ENCODE measurements at regions not wholly inside any gene's neighbourhood (a gene's known extent, or its start where the extent isn't known, plus 50 kb on each side); places are given as distances from the start of the nearest gene placed in this dataset.
"Not testable (repeated sequence)": the region's sequence is repeated elsewhere in the genome, so short reads cannot be mapped to it uniquely, and the experiment has no call there.

DNA sequence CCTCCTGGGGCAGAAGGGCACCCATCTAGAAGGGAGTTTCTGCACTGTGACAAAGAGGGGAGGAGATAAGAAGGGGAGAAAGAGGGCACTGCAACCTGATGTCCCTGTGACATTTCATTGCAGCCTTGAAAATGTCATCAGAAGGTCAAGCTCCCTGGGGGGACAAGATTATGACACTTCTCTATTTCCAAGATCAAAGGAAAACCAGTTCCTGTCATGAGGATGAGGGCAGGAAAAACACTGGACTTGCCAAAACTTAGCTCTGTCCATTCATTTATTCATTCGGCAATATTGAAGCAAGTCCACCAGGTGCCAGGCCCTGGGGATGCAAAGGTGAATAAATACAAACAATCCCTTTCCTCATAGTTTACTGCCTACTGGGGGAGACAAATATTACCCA is 138.4 kb upstream of the CDKN3 start:
- DNase-seq, result no peak

DNA sequence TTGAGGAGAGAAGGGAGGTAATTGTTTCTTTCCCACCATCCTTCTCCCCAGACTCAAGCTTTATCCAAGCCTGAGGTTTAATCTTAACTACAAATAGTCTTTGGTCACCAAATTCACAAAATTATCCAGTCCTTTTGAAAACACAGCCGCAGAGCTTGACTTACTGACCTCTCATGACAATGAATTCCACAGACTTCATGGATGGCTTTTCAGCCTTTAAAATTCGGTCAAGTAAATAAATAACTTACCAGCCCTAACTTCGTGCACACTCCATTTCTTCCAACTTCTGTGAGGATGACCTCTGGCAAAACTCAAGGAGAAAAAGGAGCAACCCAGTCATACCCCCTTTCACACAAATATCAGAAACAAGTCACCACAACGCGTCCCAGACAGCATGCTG is 137.0 kb upstream of the CDKN3 start:
- DNase-seq, result no peak

DNA sequence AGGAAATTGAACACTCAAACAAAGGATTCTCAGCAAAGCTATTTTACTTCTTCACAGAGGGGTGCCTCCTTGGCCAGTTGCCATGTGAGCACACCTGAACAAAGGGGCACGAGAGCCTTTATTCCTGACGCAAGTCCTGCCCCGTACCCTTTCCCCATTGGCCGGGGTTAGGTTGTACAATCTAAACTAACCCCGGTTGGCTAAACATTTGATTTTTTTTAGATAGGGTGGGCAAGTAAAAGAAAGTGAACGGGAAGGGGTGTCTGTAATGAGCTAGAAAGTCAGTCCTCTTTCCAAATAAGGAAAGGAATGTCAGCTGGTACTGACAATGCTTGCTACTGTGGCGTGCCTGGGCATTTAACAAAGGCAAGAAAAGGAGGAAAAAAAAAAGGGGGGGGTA is 135.5 kb upstream of the CDKN3 start:
- no peak for DNase-seq

DNA sequence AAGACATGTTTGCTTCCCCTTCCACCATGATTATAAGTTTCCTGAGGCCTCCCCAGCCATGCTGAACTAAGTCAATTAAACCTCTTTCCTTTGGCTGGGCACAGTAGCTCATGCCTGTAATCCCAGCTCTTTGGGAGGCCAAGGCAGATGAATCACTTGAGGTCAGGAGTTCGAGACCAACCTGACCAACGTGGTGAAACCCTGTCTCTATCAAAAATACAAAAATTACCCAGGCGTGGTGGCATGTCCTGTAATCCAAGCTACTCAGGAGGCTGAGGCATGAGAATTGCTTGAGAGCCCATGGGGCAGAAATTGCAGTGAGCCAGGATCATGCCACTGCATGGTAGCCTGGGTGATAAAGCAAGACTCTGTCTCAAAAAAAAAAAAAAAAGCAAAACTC is 130.2 kb upstream of the CDKN3 start:
- not testable (repeated sequence) for DNase-seq

DNA sequence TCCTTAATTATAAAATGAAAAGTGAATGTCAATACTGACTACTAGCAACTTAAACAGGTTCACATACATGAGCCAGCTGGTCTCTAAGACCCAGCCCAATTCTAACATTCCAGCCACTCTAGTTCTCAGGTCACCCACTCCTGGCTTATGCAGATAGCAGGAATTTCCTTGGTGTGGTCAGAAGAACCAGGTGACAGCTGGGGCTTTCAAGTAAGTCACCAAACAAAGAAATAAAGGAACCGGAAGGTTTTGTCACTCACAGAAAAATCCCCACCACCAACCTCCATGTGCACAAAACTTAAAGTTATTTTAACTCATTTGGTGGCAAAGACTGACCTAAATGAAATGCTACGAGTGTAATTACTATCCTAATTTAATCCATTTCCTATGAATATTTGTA is 129.6 kb upstream of the CDKN3 start:
- DNase-seq, result no peak

DNA sequence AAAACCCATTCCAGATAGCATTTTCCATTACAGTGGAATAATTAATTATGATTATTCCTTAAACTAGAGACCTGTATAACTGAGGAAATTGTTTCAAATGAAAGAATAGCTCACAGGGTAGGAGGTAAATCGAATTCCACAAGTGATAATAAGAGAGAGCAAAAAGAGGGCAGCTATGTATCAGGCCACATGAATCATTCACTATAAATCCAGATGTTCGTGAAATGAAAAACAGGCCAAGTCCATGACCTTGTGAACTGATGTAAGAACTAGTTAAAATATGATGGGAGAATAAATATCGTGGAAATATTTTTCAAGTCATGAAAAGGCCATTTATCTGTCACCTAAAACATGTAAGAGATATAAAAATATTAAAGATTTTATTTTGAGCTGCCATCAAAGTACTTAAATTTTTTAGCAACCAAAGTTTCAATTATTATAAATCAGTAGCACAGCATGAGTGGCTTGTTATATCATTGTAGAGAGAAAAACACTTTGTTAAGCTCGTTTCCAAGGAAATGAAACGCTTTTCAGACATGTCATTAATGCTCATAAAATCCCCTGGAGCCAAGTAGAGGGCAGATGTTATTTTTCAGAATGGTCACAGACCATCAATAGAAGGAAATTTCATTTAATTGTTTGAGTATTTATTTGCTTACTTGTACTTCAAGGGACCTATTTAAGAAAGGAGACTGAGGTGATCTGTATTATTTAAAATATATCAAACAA is 120.6 kb upstream of the CDKN3 start:
- DNase-seq, result no peak

DNA sequence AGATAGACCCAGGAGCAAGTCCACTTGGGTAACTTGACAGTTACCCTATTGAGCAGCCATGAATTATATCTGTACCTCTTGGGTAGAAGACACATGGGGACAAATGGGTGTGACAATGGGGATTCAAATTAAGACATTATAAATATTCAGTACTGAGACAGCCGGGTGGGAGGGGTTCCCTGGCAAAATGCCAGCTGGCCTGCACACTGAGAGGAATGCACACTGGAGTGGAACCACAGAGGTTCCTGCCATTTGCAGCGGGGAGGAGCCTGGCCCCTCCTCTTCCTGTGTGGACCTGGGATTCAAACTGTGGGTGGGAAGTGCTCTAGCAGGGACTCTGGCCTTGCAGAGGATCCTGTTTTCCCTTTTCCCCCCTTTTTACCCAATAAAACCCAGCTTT is 118.7 kb upstream of the CDKN3 start:
- no peak for DNase-seq

DNA sequence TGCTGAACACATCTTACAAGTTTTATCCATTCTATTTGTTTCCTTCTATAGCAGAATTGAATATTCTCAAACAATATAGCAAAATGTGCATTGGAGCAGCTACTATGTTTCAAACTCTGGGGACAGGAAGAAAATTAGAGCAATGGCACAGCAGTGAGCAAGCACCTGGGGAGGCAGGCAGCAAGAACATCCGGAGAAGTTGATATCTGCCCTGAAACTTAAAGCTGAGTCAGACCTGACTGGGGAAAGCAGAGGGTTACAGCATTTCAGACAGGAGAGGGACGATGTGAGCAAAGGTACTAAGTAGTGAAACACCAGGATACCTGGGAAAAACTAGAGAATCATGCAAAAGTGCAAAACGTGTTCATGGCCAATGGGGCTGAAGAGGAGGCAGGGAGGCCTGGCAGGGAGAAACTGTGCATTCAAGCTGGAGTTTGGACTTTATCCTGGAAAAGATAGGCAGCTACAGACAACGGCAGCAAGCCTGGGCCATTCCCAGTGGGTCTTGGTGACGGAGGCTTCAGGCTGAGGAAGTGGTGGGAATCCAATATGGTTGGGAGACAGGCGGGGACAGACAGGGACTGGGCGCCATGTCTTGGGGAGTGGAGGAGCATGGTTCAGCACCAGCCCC is 118.0 kb upstream of the CDKN3 start:
- no peak for DNase-seq

DNA sequence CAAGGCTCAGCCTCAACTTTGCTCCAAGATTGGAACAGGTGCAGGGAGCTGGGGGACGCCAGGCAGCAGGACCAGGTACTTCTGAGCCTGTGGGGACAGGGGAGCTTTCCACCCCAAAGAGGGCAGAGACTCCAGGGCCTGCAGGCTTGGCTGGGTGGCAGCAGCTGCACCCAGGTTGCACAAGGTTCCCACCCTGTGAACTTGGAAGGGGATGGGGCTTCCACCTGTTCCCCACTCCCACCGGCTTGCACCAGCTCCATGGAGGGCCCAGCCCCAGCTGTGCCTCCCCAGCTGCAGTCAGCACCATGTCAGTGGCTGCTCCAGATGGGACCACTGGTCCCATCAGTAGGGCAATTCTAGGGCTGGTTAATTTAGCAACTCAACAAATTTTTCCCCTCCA is 114.0 kb upstream of the CDKN3 start:
- DNase-seq, result no peak

DNA sequence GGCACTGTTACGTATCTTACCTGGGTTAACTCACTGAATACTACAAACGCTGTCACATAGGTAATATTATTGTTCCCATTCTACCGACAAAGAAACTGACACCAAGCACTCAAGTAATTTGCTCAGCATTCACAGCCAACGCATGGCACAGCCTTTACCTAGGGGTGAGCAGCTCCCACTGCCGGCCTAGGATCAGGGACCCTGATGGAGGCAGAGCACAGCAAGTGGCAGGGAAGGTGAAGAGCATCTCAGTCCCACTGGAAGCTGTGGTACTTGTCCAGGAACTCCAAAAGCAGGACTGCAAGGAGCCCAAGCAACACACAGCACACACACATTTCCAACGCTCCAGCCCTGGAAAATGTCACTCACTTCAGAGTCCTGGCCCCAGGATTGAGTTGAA is 111.8 kb upstream of the CDKN3 start:
- DNase-seq, result no peak

DNA sequence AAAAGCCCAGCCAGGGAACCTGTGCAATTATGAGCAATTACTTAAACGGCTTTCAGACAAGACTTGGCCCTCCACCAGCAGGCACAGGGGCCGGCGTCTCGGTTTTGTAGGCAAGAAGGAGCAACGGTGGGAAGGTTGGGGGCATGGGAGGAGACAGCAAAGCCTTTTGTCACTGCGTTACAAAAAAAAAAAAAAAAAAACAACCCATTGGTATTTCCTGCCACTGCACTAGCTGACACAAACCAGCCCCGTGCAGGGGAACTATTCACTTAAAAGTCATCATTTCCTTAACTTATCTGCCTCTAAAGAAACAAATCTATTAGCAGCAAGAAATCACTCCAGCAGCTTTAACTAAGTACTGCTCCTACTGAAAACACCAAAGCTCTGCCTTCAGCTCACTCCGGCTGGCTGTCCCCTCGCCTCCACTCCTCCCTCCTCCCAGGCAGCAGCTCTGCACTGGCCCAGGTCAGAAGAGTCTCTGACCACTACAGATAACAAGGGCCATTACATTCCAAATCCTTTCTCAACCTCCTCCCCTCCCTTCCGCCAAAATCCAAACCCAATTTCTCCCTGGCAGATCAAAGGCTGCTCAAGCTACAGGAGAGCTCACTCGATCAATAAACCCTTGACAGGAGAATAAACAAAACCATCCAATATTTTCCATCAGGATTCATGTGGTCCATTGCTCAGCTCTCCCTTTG is 105.2 kb upstream of the CDKN3 start:
- no peak for DNase-seq

DNA sequence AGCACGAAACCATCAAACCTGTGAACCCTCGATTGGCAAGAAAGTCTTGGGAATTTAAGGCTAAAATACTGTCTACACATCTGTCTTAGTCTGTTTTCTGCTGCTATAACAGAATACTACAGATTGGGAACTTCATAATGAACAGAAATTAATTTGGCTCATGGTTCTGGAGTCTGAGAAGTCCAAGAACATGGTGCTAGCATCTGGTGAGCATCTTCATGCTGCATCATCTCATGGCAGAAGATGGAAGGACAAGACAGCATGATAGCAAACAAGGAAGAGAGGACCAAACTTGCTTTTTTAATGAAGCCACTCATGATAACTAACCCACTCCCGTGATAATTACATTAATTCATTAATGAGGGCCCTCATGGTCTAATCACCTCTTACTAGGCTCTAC is 102.0 kb upstream of the CDKN3 start:
- no peak for DNase-seq

DNA sequence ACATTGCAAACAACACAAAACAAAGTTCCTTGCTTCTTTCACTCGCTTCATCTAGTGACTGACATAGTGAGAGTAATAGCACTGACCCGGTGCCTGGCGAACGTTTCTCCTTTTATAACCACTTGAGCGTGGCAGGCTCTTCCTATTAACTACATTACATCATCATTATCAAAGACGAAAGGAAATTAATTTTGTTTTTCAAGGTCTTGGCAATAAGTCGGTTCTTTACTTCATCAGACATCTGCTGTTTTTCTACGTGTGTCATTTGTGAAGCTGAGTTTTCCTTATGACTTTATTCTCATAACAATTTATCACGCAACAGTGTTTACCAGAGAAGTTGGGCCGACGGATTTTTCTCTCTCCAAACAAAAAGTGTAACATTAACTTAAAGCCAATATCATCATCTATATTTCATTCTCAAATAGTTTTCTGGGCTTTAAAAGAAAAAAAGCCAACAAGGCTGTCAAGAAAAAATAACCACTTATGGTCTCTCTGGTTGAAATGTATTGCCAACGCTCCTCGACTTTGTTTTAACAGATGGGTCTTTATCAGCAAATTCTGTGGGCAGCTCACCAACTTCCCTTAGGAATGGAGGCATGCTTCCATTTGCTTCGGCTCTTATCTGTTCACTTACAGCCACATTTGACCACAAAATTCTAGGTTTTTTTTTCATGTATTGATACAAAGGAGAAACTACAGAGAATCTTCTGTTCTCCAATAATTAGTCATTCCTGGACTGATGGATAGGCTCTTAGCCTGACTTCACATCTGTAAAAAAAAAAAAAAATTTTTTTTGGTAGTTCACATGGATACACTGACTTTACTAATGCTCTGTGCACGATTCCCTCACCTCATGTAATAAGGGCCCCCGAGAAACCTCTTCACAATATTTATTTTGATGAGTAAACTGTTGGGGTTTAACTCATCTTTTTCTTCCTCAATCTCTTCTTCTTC is 97.1 kb upstream of the CDKN3 start:
- no peak for DNase-seq

DNA sequence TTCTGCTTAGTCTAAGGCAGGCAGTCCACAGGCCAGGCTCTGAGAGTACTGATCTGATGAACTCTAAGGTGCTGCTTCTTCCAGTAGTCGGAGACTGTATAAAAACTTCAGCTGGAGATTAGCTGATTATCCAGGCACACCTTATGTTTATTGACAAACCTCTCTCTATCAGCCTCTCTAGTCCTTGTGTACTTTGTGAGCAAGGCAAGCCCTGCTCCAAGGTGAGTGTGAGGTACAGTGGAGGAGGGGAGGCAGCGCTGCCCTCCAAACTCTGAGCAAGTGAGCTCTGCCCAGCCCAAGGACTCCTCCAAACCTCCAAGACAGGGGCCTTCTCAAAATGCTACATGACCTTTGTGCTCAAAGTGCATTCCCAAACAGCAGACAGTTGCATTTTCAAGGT is 95.9 kb upstream of the CDKN3 start:
- DNase-seq, result no peak

DNA sequence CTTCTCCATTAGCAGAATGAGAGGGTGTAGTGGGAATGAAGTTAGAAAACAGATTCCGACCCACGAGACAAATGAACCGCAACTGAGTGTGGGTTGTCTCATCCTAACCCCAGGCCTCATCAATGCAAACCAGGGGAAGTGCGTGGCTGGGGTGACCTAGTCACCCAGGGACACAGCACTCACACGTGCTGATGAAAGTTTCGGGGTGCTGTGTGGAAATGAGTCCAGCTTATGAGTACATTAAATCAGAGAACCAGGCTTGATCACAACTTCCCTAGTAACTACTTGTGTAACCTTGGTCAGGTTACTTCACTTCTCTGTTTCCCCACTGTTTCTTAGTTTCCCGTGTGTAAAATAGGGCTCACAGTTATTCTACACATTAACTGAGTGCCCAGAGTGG is 95.4 kb upstream of the CDKN3 start:
- DNase-seq, result no peak

DNA sequence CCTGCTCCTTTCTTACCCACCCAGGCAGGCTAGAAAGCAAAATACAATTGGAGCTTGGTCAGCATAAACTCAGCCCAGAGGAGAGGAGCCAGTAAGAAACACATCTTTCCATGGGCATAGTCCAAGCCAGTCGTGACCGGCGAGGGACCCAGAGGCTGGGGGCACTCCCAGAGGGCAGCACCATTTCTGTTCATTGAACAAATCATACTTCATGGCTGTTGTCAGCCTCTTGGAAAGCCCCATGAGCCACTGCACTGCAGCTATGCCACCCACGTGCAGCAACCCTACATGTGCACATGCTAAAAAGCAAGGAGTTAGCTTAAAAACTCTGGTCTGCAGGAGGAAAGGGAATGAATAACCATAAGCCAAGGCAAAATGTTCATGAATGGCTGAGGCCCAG is 90.0 kb upstream of the CDKN3 start:
- DNase-seq, result no peak

DNA sequence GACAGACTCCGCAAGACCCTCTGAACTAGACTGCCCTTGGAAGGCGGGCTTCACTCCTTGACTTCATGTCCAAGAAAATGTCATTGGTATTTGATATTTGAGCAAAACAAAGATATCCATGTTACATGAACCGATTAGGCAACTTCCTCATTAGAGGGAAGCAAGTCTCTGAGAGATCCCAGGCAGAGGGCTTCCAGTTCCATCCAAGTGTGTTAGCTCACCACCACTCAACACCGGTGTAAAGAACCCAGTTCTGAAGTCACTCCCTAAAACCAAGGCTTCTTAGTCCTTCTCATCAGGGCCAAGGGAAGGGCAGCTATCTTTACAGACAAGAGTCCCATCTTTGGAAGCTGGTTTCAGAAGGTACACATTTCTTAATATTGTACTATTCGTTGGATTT is 87.2 kb upstream of the CDKN3 start:
- DNase-seq, result no peak

DNA sequence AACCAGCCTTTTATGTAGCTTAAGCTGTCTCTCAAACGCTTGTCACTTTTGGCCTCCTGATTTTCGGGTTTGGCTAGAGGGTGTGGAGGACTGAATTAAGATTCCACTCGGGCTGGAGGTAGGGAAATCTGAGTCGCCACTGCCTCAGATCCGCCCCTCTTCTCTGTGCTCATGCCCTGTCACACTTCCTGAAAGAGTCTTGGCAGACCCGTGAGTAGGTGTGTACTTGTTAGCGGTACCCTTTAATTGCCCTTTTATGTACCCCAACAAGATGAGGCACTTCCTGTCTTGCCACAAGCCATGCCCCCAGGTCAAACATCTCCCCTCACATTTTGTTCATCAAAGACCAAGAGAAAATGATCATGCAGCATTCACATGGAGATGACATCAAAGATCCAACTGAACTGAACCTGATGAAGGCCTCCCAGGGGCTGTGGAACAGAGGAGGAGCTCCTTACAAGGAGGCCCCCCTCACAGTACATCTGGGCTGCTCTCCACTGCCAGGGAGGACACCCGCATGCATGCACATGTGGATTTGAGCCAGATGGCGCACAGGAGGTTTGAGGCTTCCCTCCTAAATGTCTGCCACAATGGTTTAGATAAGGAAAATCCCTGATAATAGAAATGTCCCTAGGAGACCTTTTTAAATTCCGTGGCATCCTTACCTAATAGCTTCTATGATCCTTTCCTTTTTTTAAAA is 86.5 kb upstream of the CDKN3 start:
- no peak for DNase-seq

DNA sequence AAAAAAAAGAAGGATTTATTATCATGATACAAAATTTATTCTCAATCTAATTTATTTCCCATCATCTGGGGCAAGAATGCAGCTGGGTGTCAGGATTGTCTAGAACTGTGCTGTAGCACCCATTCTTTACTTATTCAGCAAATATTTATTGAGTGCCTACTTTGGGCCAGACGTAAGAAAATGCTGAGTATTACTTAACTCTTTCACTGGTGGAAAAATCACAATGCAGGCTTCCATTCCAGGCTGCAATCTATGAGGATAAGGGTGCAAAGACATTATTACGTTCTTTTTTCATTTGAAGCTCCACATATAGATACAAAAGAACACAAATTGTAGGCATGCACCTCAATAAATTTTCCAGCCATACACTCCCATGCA is 86.0 kb upstream of the CDKN3 start:
- DNase-seq, result no peak

DNA sequence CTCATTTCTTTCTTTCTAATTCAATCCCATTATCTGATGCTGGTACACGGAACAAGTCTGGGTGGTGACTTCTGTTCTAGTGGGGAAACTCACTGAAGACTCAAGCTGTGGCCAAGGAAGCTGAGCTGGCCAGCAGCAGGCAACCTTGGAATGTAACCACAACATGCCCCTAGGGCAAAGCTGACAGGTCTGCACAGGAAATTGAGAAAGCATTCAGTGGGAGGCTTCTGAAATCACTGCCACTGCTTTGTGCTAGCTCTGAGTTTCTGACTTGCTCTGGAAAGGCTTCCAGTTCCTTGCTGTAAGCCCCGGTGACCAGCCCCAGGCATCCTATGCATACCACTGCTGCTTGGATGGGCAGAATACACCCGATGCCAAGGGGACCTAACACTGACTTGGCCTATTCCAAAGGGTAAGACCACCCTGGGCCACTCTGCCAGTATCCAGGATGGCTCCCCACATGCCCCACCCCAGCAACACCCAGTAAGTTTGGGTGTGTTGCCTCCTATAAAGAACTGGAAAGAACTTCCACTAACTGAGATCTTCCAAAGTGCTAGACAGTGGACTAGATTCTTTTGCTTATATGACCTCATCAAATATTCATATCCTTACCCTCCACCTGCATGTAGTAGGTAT is 84.5 kb upstream of the CDKN3 start:
- no peak for DNase-seq

DNA sequence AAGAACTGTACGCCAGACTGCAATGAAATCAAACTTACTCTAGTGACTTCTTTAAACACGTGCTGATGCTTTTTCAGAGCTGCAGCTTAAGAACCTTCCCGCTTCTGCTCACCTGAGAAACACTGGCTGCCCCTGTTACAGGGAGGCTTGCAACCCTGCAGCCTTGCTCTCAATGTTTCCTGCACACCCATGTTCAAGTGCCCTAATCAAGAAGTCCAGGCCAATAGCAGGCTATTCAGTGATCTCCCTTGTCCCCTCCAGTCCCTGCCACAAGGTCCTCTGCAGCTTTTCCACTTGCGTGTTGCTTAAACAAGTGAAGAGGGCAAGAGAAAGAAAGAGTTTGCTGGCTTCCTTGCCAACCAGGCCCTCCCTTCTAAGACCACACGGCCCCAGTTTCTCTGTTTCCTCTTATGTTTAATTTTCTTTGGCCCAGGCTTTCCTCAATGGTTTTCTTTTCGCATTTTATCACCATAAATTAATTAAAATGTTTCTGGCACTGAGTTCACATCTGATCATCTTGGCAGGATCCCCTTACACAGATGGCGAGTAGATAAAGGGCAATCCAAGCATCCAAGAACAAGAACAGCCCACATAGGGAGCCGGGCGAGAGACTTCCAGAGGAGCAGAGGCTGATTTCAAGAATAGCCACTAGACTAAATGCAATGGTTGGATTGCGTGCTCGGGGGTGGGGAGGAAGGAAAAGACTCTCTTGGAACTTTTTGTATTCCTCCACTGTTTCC is 82.3 kb upstream of the CDKN3 start:
- DNase-seq, result no peak
